Activated CD4-positive, alpha-beta T cell treated with anti-CD3 and anti-CD28 coated beads, Interleukin-2, amount 50 U/mL, for 24 hours (primary cell): ENCODE measurements at regions not wholly inside any gene's neighbourhood (a gene's known extent, or its start where the extent isn't known, plus 50 kb on each side); places are given as distances from the start of the nearest gene placed in this dataset.

ENCODE experiments used
- DNase-seq, 2 donors: peaks; one replicate each; pipeline ENCODE4 v3.0.0-alpha.2; 2020; ENCODE audit warnings: low read depth in 1 of 2, low spot score in 1 of 2

DNA sequence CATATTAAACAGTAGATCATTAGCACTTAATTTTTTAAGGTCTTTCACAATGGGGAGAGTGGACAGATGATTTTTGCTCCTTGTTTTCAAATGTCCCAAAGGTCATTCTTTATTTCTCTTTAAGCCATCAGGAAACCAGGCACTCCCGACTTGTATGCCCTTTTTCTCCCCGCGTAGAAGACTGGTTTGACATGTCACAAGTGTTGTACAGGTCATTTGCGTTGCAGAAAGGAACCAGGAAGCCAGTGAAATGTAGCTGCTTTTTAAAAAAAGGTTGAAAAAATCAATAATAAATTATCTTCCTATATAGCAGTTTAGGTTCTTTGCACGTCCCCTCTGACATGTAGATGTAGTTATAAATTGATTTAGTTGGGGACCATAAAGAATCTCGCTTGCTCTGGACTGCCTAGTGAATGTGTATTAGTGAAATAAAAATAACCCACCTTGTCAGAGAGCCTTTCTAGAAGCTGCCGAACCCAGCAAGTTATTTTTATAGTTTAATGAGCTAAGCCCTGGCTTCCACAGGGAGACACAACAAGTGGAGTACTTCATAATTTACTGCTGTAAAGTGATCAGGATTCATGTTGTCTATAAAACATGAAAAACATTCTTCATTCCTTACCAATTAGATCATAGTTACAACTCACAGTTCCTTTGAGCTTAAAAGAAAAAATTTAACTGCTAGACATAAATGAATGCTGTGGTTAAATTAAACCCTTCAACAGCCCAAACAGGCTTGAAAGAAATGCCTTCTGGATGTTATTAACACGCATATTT is 404.6 kb downstream of the CSNK1G3 start:
- no peak for DNase-seq

DNA sequence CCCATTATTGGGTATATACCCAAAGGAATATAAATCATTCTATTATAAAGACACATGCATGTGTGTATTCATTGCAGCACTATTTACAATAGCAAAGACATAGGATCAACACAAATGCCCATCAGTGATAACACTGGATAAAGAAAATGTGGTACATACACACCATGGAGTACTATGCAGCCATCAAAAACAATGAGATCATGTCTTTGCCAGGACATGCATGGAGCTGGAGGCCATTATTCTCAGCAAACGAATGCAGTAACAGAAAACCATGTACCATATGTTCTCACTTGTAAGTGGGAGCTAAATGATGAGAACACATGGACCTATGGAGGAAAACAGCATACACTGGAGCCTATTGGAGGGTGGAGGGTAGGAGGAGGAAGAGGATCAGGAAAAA is 402.4 kb downstream of the CSNK1G3 start:
- no peak for DNase-seq

DNA sequence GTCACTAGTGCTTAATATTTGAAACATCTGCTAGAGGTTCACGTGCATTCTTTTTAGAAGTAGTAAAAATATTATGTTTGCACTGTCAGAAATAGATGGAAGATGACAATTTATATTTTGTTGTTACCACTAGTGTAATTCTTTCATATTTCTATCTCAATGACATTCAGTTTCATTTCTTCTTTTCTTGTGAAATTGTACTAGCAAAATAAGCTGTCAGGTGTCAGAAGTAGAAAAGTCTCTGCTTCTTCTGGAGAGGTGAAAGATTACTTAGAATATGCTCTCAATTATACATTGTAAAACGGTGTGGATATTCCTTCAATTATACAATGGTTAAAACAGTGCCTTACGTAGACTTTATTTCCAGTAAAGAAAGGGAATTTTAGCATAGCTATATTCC is 395.4 kb downstream of the CSNK1G3 start:
- DNase-seq = no peak

DNA sequence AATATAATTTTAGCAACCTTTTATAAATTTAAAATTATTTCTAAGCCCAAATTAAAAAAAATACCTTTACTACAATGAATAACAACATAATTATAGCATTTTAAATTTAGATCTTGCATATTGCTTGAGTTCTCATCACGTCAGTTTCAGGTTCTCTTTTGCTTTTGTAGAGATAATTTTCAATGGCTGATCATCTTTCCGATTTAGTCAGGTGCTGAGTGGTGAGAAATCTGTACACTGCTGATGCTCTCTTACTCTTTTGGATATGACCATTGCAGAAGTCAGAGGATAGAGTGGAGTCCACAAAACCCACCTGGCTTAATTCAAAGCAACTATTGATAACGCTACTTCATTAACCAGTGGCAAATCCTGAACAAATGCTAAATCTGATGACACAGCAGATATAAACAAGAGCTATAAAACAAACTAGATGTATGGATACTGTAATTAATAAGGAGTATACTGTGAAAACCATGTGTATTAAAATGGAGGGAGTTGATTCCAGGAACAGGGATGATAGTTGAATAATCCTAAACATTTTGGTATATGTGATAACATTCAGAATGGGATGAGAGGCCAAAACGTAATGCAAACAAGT is 394.8 kb downstream of the CSNK1G3 start:
- DNase-seq = no peak

DNA sequence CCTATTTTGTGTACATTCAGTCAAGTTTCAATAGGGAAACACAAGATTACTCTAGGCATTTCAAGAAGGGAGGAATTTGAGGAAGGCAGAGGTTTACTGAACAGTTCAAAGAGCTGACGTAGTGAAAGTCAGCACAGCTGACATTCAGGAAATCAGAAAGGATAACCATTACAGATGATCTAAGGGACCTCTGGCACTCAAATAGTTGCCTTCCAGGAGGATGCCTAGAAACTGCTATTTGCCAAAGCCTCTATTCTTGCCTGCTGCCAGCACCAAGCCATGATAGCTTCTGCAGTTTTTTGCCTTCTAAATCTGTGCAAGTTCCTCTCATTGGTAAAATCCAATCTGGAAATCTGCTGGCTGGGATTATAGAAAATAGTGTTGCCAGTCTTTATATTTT is 373.1 kb downstream of the CSNK1G3 start:
- DNase-seq = no peak

DNA sequence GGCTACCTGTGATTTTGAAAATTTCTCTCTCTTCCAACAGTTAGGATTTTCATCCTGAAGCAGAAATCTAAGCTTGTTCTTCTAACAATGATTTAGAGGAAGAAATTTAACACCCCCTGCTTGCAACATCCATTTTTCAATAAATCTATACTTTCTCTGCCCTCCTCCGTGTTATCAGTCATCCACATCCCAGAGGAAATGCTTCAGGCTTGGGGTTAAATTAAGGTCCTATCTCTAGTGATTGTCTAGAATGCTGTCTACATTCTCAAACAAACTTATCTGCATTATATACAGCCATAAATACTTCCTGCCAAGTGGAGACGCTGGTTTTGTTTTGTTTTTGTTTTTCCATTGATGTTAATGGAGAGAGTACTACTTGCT is 371.0 kb downstream of the CSNK1G3 start:
- no peak for DNase-seq

DNA sequence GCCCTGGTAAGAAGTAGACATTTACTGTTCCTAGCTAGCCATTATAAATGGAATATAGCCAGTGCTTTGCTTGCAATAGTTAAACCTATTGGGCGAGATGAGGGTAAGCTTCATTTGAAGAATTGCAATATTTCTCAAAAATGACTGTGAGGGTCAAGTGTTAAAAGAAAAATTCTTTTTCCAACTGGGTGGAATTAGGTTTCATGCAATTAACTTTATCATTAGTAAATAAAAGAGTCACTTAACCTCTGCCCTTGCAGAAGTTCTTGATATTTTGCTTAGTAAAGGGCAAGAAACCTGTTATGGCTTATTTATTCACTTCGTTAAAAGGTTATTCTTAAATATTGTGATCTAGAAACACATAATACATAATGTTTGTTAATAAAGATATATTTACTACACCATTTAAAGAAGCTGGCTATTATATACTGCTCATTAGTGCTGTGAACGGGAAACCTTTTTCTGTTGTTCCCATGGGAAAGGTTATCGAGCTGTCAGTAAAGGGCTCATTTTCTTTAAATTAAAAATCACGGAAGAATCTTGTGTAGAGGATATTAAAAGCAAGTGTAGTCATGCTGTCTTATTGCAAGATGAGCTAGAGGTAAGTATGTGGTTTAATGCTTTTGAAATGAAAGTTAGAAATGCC is 370.5 kb downstream of the CSNK1G3 start:
- DNase-seq = no peak

DNA sequence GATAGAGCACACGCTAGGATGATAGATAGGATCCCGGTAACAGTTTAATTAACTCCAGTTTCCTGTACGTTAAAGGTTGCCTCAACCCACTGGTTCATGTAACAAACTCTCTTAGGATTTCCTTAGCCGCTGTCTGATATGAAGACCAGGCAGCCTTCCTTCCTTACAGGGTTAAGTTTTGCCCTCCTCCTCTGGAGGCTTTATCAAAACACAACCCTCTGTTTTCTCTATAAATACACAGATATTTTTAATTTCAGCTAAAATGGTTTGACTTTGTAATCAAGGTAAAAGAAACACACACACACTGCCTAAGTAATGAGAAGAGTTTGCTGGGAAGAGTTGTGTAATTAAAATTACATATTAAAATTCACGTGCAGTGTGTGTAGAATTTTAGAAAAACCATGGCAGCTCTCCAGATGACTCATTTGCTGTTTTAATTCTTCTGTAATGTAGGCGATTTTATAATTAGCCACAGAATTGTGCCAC is 369.8 kb downstream of the CSNK1G3 start:
- DNase-seq = no peak

DNA sequence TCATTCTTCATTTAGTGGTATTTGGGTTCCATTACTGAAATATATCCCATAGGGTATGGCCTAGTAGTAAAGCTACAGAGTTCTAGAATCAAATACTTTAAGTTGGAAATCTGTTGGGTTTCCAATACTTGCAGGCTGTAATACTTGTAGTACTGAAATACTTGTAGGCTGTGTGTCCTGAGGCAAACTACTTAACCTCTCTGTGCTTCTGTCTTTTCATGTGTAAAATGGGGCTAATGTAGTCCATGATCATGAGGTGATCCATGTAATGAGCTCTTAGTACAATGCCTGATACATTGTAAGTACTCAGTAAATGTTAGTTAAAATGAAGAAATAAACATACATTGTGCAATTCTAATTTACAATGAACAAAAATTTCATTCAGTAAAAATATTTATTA is 368.9 kb downstream of the CSNK1G3 start:
- no peak for DNase-seq

DNA sequence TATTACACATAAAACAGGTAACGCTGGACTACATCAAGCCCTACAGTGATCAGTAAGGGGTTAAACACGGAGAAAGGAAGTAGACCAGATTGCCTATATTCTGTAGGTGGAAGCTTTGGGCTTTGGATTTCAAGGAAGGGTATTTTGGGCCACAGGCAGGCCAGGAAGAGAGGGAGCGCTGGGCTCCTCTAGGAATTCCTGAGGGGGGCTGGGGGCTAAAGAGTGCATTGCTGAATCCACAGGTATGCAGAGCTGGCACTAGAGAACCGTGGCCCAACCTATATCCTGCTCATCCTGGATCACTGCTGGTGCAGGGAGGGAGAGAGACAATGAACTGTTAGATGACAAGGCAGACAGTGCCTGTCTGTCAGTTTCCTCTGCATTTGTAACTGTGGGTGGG is 367.1 kb downstream of the CSNK1G3 start:
- no peak for DNase-seq

DNA sequence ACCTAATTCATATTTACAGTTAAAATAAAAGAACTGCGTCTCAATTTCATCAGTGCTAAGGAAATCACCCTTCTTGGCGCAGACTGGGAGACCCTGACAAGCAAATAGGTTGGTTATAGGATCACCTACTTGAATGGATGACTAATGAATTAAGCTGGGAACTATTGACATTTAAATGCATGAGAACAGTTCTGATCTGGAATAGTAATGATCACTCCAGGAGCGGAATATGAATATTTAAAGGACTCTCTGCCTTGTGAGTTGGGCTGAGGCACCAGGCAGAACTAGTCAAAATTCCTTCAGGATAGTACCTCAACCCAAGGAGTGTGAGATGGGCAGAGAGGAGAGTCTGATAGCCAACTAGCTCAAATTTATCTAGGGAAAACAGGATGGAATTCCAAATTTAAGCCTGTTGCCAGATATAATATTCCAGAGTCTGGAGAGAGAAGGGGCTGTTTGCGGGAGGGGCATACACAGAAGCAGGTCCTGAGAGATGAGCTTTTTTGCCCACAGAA is 364.4 kb downstream of the CSNK1G3 start:
- DNase-seq = no peak

DNA sequence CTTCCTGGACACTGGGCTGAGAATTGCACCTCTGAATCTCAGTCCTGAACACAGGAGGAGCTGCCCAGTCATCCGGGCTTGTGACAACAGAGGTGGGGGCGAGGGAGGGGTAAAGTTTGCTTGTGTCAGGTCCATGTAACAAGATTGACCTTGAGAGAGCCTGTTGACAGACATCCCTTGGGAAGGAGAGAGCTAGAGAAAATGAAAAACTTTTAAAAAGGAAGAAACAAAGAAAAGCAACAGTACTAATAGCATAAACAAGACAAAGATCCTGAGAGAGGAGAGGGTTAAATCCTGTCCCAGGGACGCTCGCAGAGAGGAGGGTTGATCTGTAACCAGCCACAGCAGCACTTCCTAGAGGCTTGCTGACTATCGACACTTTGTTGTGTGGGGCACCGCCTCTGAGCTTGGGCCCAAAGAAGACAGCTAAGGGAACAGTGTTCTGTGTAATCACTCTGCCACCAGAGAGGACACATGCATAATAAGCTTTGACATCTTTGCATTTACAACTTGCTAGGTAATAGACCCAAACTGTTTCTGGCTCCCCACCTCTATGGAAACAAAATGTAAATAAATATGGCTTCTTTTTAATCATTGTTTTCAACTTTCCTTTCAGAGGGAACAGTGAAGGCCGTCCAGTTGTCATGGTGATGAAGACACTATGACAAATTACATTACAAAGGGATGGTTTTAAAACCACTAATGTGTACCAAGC is 363.7 kb downstream of the CSNK1G3 start:
- no peak for DNase-seq

DNA sequence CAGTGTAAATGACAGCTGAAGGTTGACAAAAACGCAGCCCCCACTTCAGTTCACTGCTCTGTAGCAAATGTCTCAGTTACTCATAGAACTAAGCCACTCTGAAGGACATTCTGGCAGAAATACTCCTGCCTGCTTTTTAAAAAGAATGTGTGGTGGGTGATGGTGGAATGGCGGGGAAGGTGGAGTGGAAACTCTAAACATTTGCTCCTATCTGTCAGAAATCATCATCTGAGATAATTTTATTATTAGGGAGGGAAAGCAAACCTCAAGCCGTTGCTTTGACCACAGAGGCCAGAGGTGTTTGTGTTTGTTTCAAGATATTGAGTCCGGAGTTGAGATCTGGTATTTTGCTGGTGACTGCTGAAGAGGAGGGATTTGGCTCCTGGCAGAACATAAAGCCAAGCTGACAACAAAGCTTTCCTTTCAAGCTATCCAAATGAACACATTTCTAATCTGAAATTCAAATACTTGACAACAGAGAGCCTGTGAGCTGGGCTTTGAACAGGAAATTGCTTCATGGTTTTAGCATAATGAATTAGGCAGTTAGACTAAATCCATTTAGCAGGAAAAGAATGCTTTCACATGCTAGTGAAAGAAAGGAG is 362.7 kb downstream of the CSNK1G3 start:
- DNase-seq = no peak

DNA sequence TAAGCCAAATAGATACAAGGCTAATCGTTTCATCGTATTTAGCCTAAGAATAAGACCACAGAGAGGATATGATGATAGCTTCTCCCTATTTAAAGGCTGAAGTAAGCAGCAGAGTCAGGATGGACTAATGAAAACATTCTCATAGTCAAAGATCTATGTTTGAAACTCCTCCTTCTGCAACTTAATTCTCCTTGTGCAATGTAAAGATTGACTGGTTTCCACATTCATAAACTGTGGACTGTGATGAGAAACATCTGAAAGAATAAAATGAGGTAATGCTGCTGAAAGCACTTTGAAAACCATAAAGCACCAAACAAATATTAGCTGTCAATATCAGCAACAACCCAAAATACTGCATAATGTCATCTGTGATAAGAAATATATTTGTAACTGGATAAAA is 361.9 kb downstream of the CSNK1G3 start:
- DNase-seq = no peak

DNA sequence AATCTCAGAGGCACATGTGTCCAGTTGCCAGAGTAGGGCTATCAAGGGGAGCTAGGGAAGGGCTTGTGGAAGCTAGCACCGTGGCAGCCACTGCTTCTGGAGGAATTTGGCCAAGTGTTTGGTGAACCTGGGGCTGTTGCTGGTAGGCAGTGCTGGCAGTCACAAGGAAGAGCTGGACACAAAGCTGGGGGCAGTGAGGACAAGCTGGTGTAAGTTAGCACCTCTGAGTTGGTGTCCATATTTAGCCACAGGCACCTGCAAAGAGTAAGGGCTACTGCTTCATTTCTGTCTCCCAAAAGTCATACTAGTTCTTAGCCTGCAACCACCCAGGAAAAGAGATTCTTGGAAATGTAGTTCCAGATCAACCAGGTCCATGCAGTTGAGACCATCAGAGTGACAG is 359.4 kb downstream of the CSNK1G3 start:
- no peak for DNase-seq

DNA sequence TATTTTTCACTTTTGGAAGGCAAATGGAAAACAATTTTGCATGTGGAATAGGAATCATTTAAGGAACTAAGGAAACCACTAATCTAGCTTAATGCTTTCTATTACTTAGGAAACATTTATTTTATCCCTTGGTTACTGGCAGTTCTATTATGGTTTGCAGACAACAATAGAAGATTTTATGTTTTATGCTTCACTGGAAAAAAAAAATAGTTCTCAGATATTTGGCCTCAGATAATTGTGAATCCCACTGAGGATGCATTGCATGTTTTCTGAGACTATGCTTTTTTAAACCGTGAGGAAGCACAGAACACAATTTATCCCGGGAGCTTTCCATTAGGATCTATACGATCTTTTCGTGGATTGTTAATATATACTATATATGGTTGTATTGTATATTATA is 356.9 kb downstream of the CSNK1G3 start:
- no peak for DNase-seq

DNA sequence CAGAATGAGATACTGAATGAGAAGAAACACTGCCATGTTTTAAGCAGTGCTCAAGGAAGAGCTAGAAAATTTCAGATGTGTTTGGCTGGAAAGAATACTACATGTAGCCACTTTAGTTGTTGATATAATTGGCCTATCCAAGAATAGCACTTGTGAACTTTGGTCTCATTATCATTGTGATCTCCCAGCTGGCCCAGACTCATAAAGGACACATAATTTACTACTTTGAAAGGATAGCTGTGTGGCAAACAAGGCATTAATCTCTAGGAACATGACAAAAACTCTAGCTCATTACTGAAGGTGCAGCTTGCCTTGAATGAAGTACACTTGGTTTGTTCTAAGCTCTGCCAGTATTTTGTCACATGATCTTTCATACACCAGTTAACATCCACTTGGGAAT is 356.3 kb downstream of the CSNK1G3 start:
- no peak for DNase-seq

DNA sequence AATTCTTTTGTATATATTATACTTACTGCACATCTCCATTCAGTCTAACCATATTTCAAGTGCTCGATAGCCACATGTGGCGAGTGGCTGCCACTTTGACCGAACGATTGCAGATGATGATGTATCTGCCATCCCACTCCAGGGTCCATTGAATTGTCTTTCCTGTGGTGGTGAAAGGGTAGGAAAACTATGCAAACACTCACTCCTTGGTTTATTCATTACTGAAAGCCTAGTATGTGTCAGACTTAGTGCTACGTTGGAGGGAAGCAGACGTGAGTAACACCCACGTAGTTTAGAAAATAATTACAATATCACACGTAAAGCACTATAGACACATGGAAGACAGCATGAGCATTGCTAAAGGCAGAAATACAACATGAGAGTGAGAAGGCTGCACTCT is 353.7 kb downstream of the CSNK1G3 start:
- no peak for DNase-seq

DNA sequence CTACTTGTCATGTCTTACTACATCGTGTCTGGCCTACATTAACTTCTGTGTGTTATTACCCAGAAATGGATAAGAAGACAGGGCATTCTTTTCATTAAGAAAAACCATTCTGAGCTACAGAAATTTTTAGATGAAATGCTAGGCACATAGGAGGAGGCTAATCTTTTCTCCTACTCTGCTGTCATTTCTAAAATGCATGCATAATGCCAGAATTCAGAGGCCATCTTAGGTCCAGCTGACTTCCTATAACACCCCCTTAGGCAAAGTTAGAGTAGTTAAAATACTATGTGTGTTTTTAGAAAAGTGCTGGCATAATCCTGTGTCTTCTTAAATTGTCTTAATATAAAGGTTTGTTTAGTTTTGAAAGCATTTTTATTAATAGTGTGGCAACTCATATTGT is 352.6 kb downstream of the CSNK1G3 start:
- no peak for DNase-seq

DNA sequence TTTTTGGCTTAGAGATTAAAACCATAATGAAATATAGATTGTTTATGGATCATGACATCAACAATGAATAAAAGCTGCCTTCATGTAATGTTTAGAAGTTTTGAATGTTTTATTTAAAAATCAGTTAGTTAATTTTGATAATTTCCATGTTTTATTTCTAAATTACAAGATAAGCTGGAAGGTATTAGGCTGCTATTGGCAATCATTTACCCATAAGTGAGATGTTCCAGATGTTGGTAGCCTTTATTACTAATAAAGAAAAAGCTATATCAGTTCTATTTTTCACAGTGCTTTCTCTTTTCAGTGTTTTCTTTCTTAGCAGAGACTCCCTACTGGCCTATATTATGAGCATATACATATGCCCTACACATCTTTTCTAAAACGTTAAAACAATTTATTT is 347.0 kb downstream of the CSNK1G3 start:
- no peak for DNase-seq

DNA sequence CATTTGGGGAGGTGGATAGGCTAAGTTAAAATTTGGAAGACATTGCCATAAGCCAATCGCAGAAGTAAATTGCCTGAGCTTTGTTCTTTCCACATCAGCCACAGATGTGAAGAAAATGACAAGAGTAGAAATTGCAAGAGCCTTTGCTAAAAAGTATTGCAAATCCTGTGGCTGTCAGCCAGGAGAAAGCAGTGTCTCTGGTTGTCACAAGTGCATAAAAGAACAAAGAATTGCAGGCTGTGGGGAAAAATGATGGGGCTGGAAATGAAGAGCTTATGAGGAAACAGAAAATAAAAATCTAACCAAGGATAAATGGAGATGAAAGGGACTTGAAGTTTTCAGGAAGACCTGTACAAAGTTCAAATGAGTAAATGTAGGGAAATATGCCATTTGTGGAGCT is 344.8 kb downstream of the CSNK1G3 start:
- no peak for DNase-seq
